H1 (cell line): ENCODE measurements at regions not wholly inside any gene's neighbourhood (a gene's known extent, or its start where the extent isn't known, plus 50 kb on each side); places are given as distances from the start of the nearest gene placed in this dataset.

Experiments used
- PHF8 ChIP-seq: fragments of 200-600 bp; sonication (generic); conservative IDR thresholded peaks from 2 replicates; pipeline ENCODE4 v1.7.1; 2012; ENCODE audit warnings: low read depth, mild to moderate bottlenecking, inconsistent platforms, low read length, moderate library complexity
- RXRA ChIP-seq: IDR thresholded peaks from 2 replicates; pipeline ENCODE4 v1.6.1; 2011; ENCODE audit warnings: low read depth, mild to moderate bottlenecking, low read length, moderate library complexity; ENCODE audit not compliant: insufficient read depth
- SAP30 ChIP-seq: fragments of 300-600 bp; sonication (generic); IDR thresholded peaks from 2 replicates; pipeline ENCODE4 v1.7.1; 2012; ENCODE audit warnings: low read length, moderate library complexity, mild to moderate bottlenecking, inconsistent platforms; ENCODE audit not compliant: insufficient read depth, insufficient replicate concordance
- SUZ12 ChIP-seq: fragments of 200-600 bp; sonication (generic); IDR thresholded peaks from 2 replicates; pipeline ENCODE4 v1.6.1; 2012; ENCODE audit warnings: mild to moderate bottlenecking, inconsistent platforms, low read length, moderate library complexity, mixed read lengths
- TAF7 ChIP-seq: optimal IDR thresholded peaks from 2 replicates; pipeline ENCODE3; 2011; ENCODE audit warnings: low read depth, mild to moderate bottlenecking, inconsistent platforms, low read length, moderate library complexity, borderline replicate concordance

DNA sequence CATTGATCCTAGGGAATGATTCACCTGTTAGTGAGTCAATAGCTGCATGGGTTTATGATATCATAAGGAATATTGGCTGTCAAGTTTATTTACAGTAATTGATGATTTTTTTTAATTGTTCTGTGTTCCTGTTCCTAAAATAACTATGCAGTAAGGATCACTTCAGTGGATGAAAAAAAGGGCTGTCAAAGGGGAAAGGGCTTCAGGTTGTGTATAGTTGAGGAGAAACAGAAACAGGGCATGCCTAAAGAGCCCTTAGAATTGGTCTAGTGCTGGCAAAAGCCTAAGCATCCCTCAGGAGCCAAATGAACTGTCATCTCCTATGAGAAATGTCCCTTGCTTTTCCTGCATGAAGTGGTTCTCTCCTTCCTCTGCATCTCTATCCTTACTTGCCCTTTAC lies 444.9 kb downstream of the RMST start (continued):
- TF ChIP-seq SAP30, result no peak
- no peak for TF ChIP-seq PHF8
- TF ChIP-seq TAF7, result no peak
- no peak for TF ChIP-seq RXRA
- no peak for TF ChIP-seq SUZ12
